Astrocyte (in vitro differentiated cells and primary cell): ENCODE measurements at regions not wholly inside any gene's neighbourhood (a gene's known extent, or its start where the extent isn't known, plus 50 kb on each side); places are given as distances from the start of the nearest gene placed in this dataset.

Source experiments
- DNase-seq: peaks from one replicate; pipeline ENCODE4 v3.0.0-alpha.2; 2010; ENCODE audit warnings: low read depth
- FAIRE-seq: peaks from 2 replicates; lab custom pipeline; 2011; peaks lifted over from hg19 to GRCh38; lab: Jason Lieb, UNC
- H2AFZ ChIP-seq: 2 replicates; pipeline ENCODE4 v1.6.0; 2012; ENCODE audit warnings: low read depth, low read length, inconsistent platforms
- H3K27ac ChIP-seq: 2 replicates; pipeline ENCODE4 v1.5.1; 2011; ENCODE audit warnings: low read depth, low read length, inconsistent platforms
- H3K27me3 ChIP-seq: 2 replicates; pipeline ENCODE4 v1.6.0; 2011; ENCODE audit warnings: low read length, inconsistent platforms; ENCODE audit not compliant: insufficient read depth
- H3K36me3 ChIP-seq: 2 replicates; pipeline ENCODE4 v1.5.1; 2011; ENCODE audit warnings: low read length, inconsistent platforms; ENCODE audit not compliant: insufficient read depth
- H3K4me1 ChIP-seq: 2 replicates; pipeline ENCODE4 v1.5.1; 2011; ENCODE audit warnings: low read length, inconsistent platforms; ENCODE audit not compliant: insufficient read depth
- H3K4me2 ChIP-seq: 2 replicates; pipeline ENCODE4 v1.6.0; 2012; ENCODE audit warnings: low read length, inconsistent platforms
- H3K4me3 ChIP-seq: 2 replicates; pipeline ENCODE4 v1.5.1; 2011; ENCODE audit warnings: low read depth, mild to moderate bottlenecking, low read length, inconsistent platforms; ENCODE audit not compliant: insufficient read depth
- H3K79me2 ChIP-seq: 2 replicates; pipeline ENCODE4 v1.6.0; 2012; ENCODE audit warnings: mild to moderate bottlenecking, low read length, inconsistent platforms; ENCODE audit not compliant: insufficient read depth
- H3K9ac ChIP-seq: 2 replicates; pipeline ENCODE4 v1.6.0; 2012; ENCODE audit warnings: mild to moderate bottlenecking, low read length, inconsistent platforms
- H3K9me3 ChIP-seq: 2 replicates; pipeline ENCODE4 v1.5.1; 2012; ENCODE audit warnings: low read depth, mild to moderate bottlenecking, low read length, inconsistent platforms; ENCODE audit not compliant: insufficient read depth
- H4K20me1 ChIP-seq: 2 replicates; pipeline ENCODE4 v1.6.0; 2012; ENCODE audit warnings: low read length, inconsistent platforms; ENCODE audit not compliant: insufficient read depth
- H3K27ac Mint-ChIP-seq: one replicate; pipeline ENCODE4 v1.8.0; 2021; ENCODE audit warnings: mild to moderate bottlenecking, mixed read lengths; ENCODE audit not compliant: unreplicated experiment
- H3K27me3 Mint-ChIP-seq: one replicate; pipeline ENCODE4 v1.8.0; 2021; ENCODE audit warnings: low read depth, mixed read lengths; ENCODE audit not compliant: unreplicated experiment
- H3K36me3 Mint-ChIP-seq: one replicate; pipeline ENCODE4 v1.8.0; 2021; ENCODE audit warnings: low read depth, mixed read lengths; ENCODE audit not compliant: unreplicated experiment
- H3K4me1 Mint-ChIP-seq: one replicate; pipeline ENCODE4 v1.8.0; 2021; ENCODE audit warnings: low read depth, mixed read lengths; ENCODE audit not compliant: unreplicated experiment
- H3K4me3 Mint-ChIP-seq: one replicate; pipeline ENCODE4 v1.8.0; 2021; ENCODE audit warnings: mild to moderate bottlenecking, moderate library complexity, mixed read lengths; ENCODE audit not compliant: unreplicated experiment
- H3K9me3 Mint-ChIP-seq: one replicate; pipeline ENCODE4 v1.8.0; 2021; ENCODE audit warnings: mild to moderate bottlenecking, mixed read lengths; ENCODE audit not compliant: unreplicated experiment
- EZH2 ChIP-seq: IDR thresholded peaks from 2 replicates; pipeline ENCODE4 v1.6.1; 2012; ENCODE audit warnings: mild to moderate bottlenecking, low read length, inconsistent platforms; ENCODE audit not compliant: insufficient read depth
- TF ChIP-seq, protein P1 (sequence below): IDR thresholded peaks from 2 replicates; pipeline ENCODE4 v1.5.1; 2011; ENCODE audit warnings: low read depth, mild to moderate bottlenecking, inconsistent platforms, low read length, moderate library complexity; ENCODE audit not compliant: insufficient read depth

DNA sequence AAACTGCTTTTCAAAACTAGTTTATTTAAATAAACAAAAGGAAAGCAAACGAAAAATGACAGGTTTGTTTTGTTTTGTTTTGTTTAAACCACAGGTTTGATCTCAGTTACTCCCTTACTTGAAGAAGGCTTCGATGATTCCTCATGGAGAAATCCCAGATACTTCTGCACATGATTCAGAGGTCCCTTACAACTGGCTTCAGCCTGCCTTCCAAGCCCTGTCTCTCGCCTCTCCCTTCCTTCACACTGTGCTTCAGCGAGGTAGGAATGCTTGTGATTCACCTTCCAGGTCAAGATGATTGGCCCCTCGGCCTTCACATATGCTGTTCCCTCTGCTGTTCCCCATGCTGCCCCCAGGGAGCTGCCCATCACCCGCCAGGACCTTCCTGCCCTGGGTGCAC, 104.1 kb upstream of the ITGA6 start:
- H3K27me3 ChIP-seq: no peaks in the 10 kb centered on the region
- Mint-ChIP-seq H3K36me3 (peaks cover 6% of the 10 kb centered on the region), H3K9me3 (no peaks in the 10 kb centered on the region), H3K27me3 (no peaks in the 10 kb centered on the region), H3K27ac (peak overlapping the region; percentile 72), H3K4me3 (peak overlapping the region; percentile 64), H3K4me1 (peaks cover 9% of the 10 kb centered on the region)
- TF ChIP-seq EZH2: no peak
- TF ChIP-seq, protein P1, sequence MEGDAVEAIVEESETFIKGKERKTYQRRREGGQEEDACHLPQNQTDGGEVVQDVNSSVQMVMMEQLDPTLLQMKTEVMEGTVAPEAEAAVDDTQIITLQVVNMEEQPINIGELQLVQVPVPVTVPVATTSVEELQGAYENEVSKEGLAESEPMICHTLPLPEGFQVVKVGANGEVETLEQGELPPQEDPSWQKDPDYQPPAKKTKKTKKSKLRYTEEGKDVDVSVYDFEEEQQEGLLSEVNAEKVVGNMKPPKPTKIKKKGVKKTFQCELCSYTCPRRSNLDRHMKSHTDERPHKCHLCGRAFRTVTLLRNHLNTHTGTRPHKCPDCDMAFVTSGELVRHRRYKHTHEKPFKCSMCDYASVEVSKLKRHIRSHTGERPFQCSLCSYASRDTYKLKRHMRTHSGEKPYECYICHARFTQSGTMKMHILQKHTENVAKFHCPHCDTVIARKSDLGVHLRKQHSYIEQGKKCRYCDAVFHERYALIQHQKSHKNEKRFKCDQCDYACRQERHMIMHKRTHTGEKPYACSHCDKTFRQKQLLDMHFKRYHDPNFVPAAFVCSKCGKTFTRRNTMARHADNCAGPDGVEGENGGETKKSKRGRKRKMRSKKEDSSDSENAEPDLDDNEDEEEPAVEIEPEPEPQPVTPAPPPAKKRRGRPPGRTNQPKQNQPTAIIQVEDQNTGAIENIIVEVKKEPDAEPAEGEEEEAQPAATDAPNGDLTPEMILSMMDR: no peak
- no peaks in the 10 kb centered on the region for H3K9me3 ChIP-seq
- H3K36me3 ChIP-seq: no peaks in the 10 kb centered on the region
- no peaks in the 10 kb centered on the region for H4K20me1 ChIP-seq
- H3K4me3 ChIP-seq: no peak overlapping the region
- no peaks in the 10 kb centered on the region for H3K79me2 ChIP-seq
- peak; percentile 25 for DNase-seq
- no peak overlapping the region for H2AFZ ChIP-seq
- peaks cover 9% of the 10 kb centered on the region for H3K4me1 ChIP-seq
- H3K4me2 ChIP-seq: no peak overlapping the region
- H3K27ac ChIP-seq: no peak overlapping the region
- H3K9ac ChIP-seq: no peak overlapping the region
- no peak for FAIRE-seq

DNA sequence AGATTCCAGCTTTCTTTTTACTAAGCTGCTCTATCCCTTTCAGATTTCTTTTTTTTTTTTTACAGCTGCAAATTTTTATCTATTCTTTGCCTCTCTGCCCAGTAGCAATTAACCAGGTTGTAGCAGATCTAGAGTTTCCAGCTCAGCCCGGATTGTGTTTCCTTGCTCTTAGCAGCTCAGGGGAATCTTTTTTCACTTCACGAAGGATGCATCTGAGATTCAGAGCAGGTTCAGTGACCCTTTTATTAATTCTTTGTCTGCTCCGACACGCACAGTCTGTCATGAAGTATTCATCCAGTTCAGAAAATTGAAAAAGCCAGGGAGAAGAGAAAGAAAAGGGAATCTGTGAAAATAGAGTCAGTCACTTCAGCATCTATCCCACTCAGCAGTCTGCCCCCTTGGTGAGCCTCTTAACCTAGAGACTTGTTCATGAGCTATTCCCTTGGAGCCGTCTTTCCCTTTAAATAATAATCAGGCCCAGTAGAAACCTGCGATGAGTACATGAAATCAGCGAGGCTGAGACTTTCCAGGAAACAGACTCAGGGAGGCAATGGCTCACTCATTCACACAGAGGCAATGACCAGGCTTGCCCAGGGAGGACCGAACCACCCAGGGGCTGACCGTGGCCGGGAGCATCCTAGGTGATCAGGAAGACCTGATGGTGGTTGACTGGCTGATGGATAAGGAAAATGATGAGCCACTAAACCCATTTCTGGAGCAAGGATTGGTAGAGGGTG, 103.4 kb upstream of the ITGA6 start:
- FAIRE-seq: no peak
- no peak overlapping the region for H3K4me3 Mint-ChIP-seq

GRCh38 chr2:172326211-172326509, 101.2 kb upstream of the ITGA6 start:
- no peaks in the 10 kb centered on the region for H4K20me1 ChIP-seq
- no peaks in the 10 kb centered on the region for H3K9me3 ChIP-seq
- H3K4me1 ChIP-seq: peaks cover 9% of the 10 kb centered on the region
- no peaks in the 10 kb centered on the region for H3K79me2 ChIP-seq
- no peak overlapping the region for H3K4me3 ChIP-seq
- no peaks in the 10 kb centered on the region for H3K27me3 ChIP-seq
- Mint-ChIP-seq H3K4me3 (no peak overlapping the region), H3K9me3 (no peaks in the 10 kb centered on the region), H3K27ac (no peak overlapping the region), H3K27me3 (peaks cover 6% of the 10 kb centered on the region), H3K36me3 (peaks cover 6% of the 10 kb centered on the region), H3K4me1 (peaks cover 12% of the 10 kb centered on the region)
- H3K9ac ChIP-seq: no peak overlapping the region
- DNase-seq (no peak), FAIRE-seq (peak; percentile 23)
- H3K27ac ChIP-seq: no peak overlapping the region
- no peaks in the 10 kb centered on the region for H3K36me3 ChIP-seq
- TF ChIP-seq EZH2: no peak
- TF ChIP-seq, protein P1: no peak
- H3K4me2 ChIP-seq: no peak overlapping the region
- H2AFZ ChIP-seq: no peak overlapping the region

More for the DNA sequence above, 103.4 kb upstream of the ITGA6 start:
- H3K4me1 Mint-ChIP-seq: peaks cover 12% of the 10 kb centered on the region
- H3K79me2 ChIP-seq: no peaks in the 10 kb centered on the region
- H3K4me3 ChIP-seq: no peak overlapping the region
- no peak overlapping the region for H3K27ac ChIP-seq
- H3K9me3 Mint-ChIP-seq: no peaks in the 10 kb centered on the region
- peaks cover 9% of the 10 kb centered on the region for H3K4me1 ChIP-seq
- H3K9me3 ChIP-seq: no peaks in the 10 kb centered on the region
- H2AFZ ChIP-seq: no peak overlapping the region
- no peaks in the 10 kb centered on the region for H4K20me1 ChIP-seq
- no peak for TF ChIP-seq EZH2
- TF ChIP-seq, protein P1: no peak
- H3K9ac ChIP-seq: no peak overlapping the region
- peaks cover 3% of the 10 kb centered on the region for H3K27me3 Mint-ChIP-seq
- H3K4me2 ChIP-seq: no peak overlapping the region
- no peak for DNase-seq
- no peaks in the 10 kb centered on the region for H3K27me3 ChIP-seq
- H3K27ac Mint-ChIP-seq: no peak overlapping the region
- peaks cover 6% of the 10 kb centered on the region for H3K36me3 Mint-ChIP-seq
- H3K36me3 ChIP-seq: no peaks in the 10 kb centered on the region
